Activated naive CD4-positive, alpha-beta T cell treated with anti-CD3 and anti-CD28 coated beads, Interleukin-2, amount 50 U/mL, for 72 hours (primary cell): ENCODE measurements at regions not wholly inside any gene's neighbourhood (a gene's known extent, or its start where the extent isn't known, plus 50 kb on each side); places are given as distances from the start of the nearest gene placed in this dataset.

Experiments used
- ATAC-seq, 2 donors: fragments of 150-1000 bp; cut with Tn5 transposase; 2 replicates each; pipeline ENCODE4 v1.10.0; 2021; ENCODE audit warnings: mild to moderate bottlenecking in 2 of 2, moderate library complexity in 2 of 2
- DNase-seq, 2 donors: peaks; one replicate each; pipeline ENCODE4 v3.0.0; 2021 to 2022; ENCODE audit warnings: low spot score in 2 of 2
- H3K27ac Mint-ChIP-seq, 2 donors: one replicate each; pipeline ENCODE4 v1.8.0; 2022; ENCODE audit warnings: mild to moderate bottlenecking in 2 of 2, mixed read lengths in 2 of 2
- H3K36me3 Mint-ChIP-seq, 2 donors: one replicate each; pipeline ENCODE4 v1.8.0; 2022; ENCODE audit warnings: mixed read lengths in 2 of 2
- H3K9me3 Mint-ChIP-seq, 2 donors: one replicate each; pipeline ENCODE4 v1.8.0; 2022; ENCODE audit warnings: mixed read lengths in 2 of 2

- no peak for ATAC-seq
- Mint-ChIP-seq H3K9me3 (peaks cover 10 to 17% of the 10 kb centered on the region in 2 donors), H3K27ac (no peak overlapping the region), H3K36me3 (peaks cover 6% of the 10 kb centered on the region in 2 donors)
- no peak for DNase-seq
These were observed 233.1 kb upstream of the IRX1 start for GRCh38 chr5:3362606-3362910.

GRCh38 chr5:3361811-3362605 is 233.6 kb upstream of the IRX1 start:
- no peak overlapping the region for H3K27ac Mint-ChIP-seq
- ATAC-seq (no peak), DNase-seq (no peak)
- H3K36me3 Mint-ChIP-seq: peaks cover 6% of the 10 kb centered on the region in 2 donors
- peaks cover 10 to 15% of the 10 kb centered on the region in 2 donors for H3K9me3 Mint-ChIP-seq

GRCh38 chr5:3359642-3360041 is 236.0 kb upstream of the IRX1 start:
- Mint-ChIP-seq H3K9me3 (peaks cover 10% of the 10 kb centered on the region in 2 donors), H3K36me3 (peaks cover 6% of the 10 kb centered on the region in 2 donors), H3K27ac (no peak overlapping the region)
- ATAC-seq: no peak
- DNase-seq: no peak

GRCh38 chr5:3357291-3357690 is 238.3 kb upstream of the IRX1 start:
- H3K36me3 Mint-ChIP-seq: peaks cover 6% of the 10 kb centered on the region in 2 donors
- H3K27ac Mint-ChIP-seq: no peak overlapping the region
- DNase-seq: no peak
- H3K9me3 Mint-ChIP-seq: peaks cover 5 to 6% of the 10 kb centered on the region in 2 donors
- ATAC-seq: no peak

- DNase-seq: no peak
- no peaks in the 10 kb centered on the region for H3K9me3 Mint-ChIP-seq
- no peaks in the 10 kb centered on the region for H3K36me3 Mint-ChIP-seq
- ATAC-seq: no peak
- no peak overlapping the region for H3K27ac Mint-ChIP-seq
These were observed 239.6 kb upstream of the IRX1 start for GRCh38 chr5:3356016-3356415.

- DNase-seq: no peak
- ATAC-seq: no peak
These were observed 240.5 kb upstream of the IRX1 start for GRCh38 chr5:3355126-3355525.

GRCh38 chr5:3354606-3355005 is 241.0 kb upstream of the IRX1 start:
- H3K9me3 Mint-ChIP-seq: peaks cover 5 to 6% of the 10 kb centered on the region in 2 donors
- ATAC-seq (no peak), DNase-seq (no peak)
- peaks cover 0 to 6% of the 10 kb centered on the region in 2 donors for H3K36me3 Mint-ChIP-seq
- H3K27ac Mint-ChIP-seq: no peak overlapping the region

More at GRCh38 chr5:3355126-3355525, 240.5 kb upstream of the IRX1 start:
- no peak overlapping the region for H3K27ac Mint-ChIP-seq
- peaks cover under 1 to 1% of the 10 kb centered on the region in 2 donors for H3K9me3 Mint-ChIP-seq
- peaks cover 0 to 1% of the 10 kb centered on the region in 2 donors for H3K36me3 Mint-ChIP-seq

- Mint-ChIP-seq H3K27ac (no peak overlapping the region), H3K9me3 (peaks cover 5 to 7% of the 10 kb centered on the region in 2 donors), H3K36me3 (peaks cover 0 to 6% of the 10 kb centered on the region in 2 donors)
- DNase-seq (no peak), ATAC-seq (no peak)
These were observed 242.1 kb upstream of the IRX1 start for GRCh38 chr5:3353561-3353960.

- DNase-seq (no peak), ATAC-seq (no peak)
- H3K36me3 Mint-ChIP-seq: peaks cover 0 to 6% of the 10 kb centered on the region in 2 donors
- H3K27ac Mint-ChIP-seq: no peak overlapping the region
- H3K9me3 Mint-ChIP-seq: peaks cover 5 to 7% of the 10 kb centered on the region in 2 donors
These were observed 242.9 kb upstream of the IRX1 start for GRCh38 chr5:3352711-3353110.

GRCh38 chr5:3351581-3352442 is 243.8 kb upstream of the IRX1 start:
- Mint-ChIP-seq H3K27ac (no peak overlapping the region), H3K9me3 (peaks cover 5 to 7% of the 10 kb centered on the region in 2 donors), H3K36me3 (peaks cover 0 to 6% of the 10 kb centered on the region in 2 donors)
- ATAC-seq: no peak
- DNase-seq: no peak

- peaks cover 5 to 7% of the 10 kb centered on the region in 2 donors for H3K9me3 Mint-ChIP-seq
- ATAC-seq (no peak), DNase-seq (no peak)
- peaks cover 0 to 6% of the 10 kb centered on the region in 2 donors for H3K36me3 Mint-ChIP-seq
- no peak overlapping the region for H3K27ac Mint-ChIP-seq
These were observed 244.9 kb upstream of the IRX1 start for GRCh38 chr5:3350781-3351180.

- peaks cover 5 to 7% of the 10 kb centered on the region in 2 donors for H3K9me3 Mint-ChIP-seq
- ATAC-seq: no peak
- H3K36me3 Mint-ChIP-seq: peaks cover 0 to 6% of the 10 kb centered on the region in 2 donors
- DNase-seq: no peak
- no peak overlapping the region for H3K27ac Mint-ChIP-seq
These were observed 245.7 kb upstream of the IRX1 start for GRCh38 chr5:3349704-3350565.

GRCh38 chr5:3348576-3349535 is 246.8 kb upstream of the IRX1 start:
- no peak overlapping the region for H3K27ac Mint-ChIP-seq
- H3K36me3 Mint-ChIP-seq: peaks cover 0 to 6% of the 10 kb centered on the region in 2 donors
- ATAC-seq (no peak), DNase-seq (no peak)
- peaks cover 5 to 7% of the 10 kb centered on the region in 2 donors for H3K9me3 Mint-ChIP-seq

GRCh38 chr5:3347741-3348140 is 247.9 kb upstream of the IRX1 start:
- peaks cover 0 to 6% of the 10 kb centered on the region in 2 donors for H3K36me3 Mint-ChIP-seq
- peaks cover 5 to 7% of the 10 kb centered on the region in 2 donors for H3K9me3 Mint-ChIP-seq
- ATAC-seq (no peak), DNase-seq (no peak)
- no peak overlapping the region for H3K27ac Mint-ChIP-seq

GRCh38 chr5:3346111-3346820 is 249.4 kb upstream of the IRX1 start:
- Mint-ChIP-seq H3K36me3 (peaks cover 0 to 6% of the 10 kb centered on the region in 2 donors), H3K9me3 (peaks cover 5 to 7% of the 10 kb centered on the region in 2 donors), H3K27ac (no peak overlapping the region)
- no peak for DNase-seq
- ATAC-seq: no peak
